ENCODE measurements at regions not wholly inside any gene's neighbourhood (a gene's known extent, or its start where the extent isn't known, plus 50 kb on each side); places are given as distances from the start of the nearest gene placed in this dataset.

GRCh38 chr2:144826105-144826504 lies 306.2 kb upstream of the ZEB2 start:
- Histone ChIP-seq H3K27ac (no peak overlapping the region), H3K9me3 (no peaks in the 10 kb centered on the region), H3K36me3 (no peaks in the 10 kb centered on the region), H3K4me1 (no peaks in the 10 kb centered on the region), H3K4me3 (no peak overlapping the region), H3K27me3 (no peaks in the 10 kb centered on the region)
- 46% methylated on average over 2 of the region's 2 CpGs for WGBS, 2 donors
- intact Hi-C loops (cut with DNase I) = no loop called here
- no peak for DNase-seq
- no peak for TF ChIP-seq POLR2AphosphoS5 (IDR thresholded peaks at IDR 0.05)
- TF ChIP-seq POLR2A (IDR thresholded peaks at IDR 0.05) = no peak
- TF ChIP-seq CTCF (IDR thresholded peaks at IDR 0.05) = no peak

GRCh38 chr2:144825331-144826020 lies 305.6 kb upstream of the ZEB2 start:
- Histone ChIP-seq H3K9me3 (no peaks in the 10 kb centered on the region), H3K36me3 (no peaks in the 10 kb centered on the region), H3K27me3 (no peaks in the 10 kb centered on the region), H3K4me3 (no peak overlapping the region), H3K4me1 (no peaks in the 10 kb centered on the region), H3K27ac (no peak overlapping the region)
- intact Hi-C loops (cut with DNase I) = no loop called here
- 80 to 87% methylated on average over 3 of the region's 3 CpGs for WGBS, 2 donors
- no peak for DNase-seq
- TF ChIP-seq CTCF (IDR thresholded peaks at IDR 0.05) (no peak), POLR2AphosphoS5 (IDR thresholded peaks at IDR 0.05) (no peak), EP300 (IDR thresholded peaks at IDR 0.05) (no peak), POLR2A (IDR thresholded peaks at IDR 0.05) (no peak)

- intact Hi-C loops (cut with DNase I) = no loop called here
These were observed 304.6 kb upstream of the ZEB2 start for GRCh38 chr2:144824306-144825080.

GRCh38 chr2:144822966-144823365 lies 303.0 kb upstream of the ZEB2 start:
- Histone ChIP-seq H3K27me3 (no peaks in the 10 kb centered on the region), H3K4me1 (no peaks in the 10 kb centered on the region)
- intact Hi-C loops (cut with DNase I) = no loop called here

More at GRCh38 chr2:144824306-144825080, 304.6 kb upstream of the ZEB2 start:
- Histone ChIP-seq H3K4me3 (no peak overlapping the region), H3K27me3 (no peaks in the 10 kb centered on the region), H3K36me3 (no peaks in the 10 kb centered on the region), H3K27ac (no peak overlapping the region), H3K9me3 (no peaks in the 10 kb centered on the region), H3K4me1 (no peaks in the 10 kb centered on the region)
- WGBS, 2 donors = 78 to 86% methylated on average over 3 of the region's 3 CpGs
- no peak for DNase-seq
- TF ChIP-seq EP300 (IDR thresholded peaks at IDR 0.05) (no peak), POLR2A (IDR thresholded peaks at IDR 0.05) (no peak), CTCF (IDR thresholded peaks at IDR 0.05) (no peak), POLR2AphosphoS5 (IDR thresholded peaks at IDR 0.05) (no peak)

More at GRCh38 chr2:144822966-144823365, 303.0 kb upstream of the ZEB2 start:
- H3K9me3 ChIP-seq = no peaks in the 10 kb centered on the region
- TF ChIP-seq CTCF (IDR thresholded peaks at IDR 0.05) (no peak), POLR2AphosphoS5 (IDR thresholded peaks at IDR 0.05) (no peak), POLR2A (IDR thresholded peaks at IDR 0.05) (no peak), EP300 (IDR thresholded peaks at IDR 0.05) (no peak)
- H3K36me3 ChIP-seq = no peaks in the 10 kb centered on the region
- H3K27ac ChIP-seq = no peak overlapping the region
- no peak for DNase-seq
- no peak overlapping the region for H3K4me3 ChIP-seq

Measured in sigmoid colon (tissue), 6 donors.